IPS DF 6.9 (cell line): ENCODE measurements at regions not wholly inside any gene's neighbourhood (a gene's known extent, or its start where the extent isn't known, plus 50 kb on each side); places are given as distances from the start of the nearest gene placed in this dataset.

Experiments
- DNase-seq: peaks from one replicate; pipeline ENCODE4 v3.0.0-alpha.2; 2013; ENCODE audit warnings: low read depth, low spot score
- H3K27ac ChIP-seq: one replicate; pipeline ENCODE4 v1.5.1; 2013; ENCODE audit warnings: low read length, control low read depth
- H3K27me3 ChIP-seq: 2 replicates; pipeline ENCODE4 v1.6.1; 2013; ENCODE audit warnings: mild to moderate bottlenecking, low read length; ENCODE audit not compliant: control insufficient read depth, insufficient read depth
- H3K36me3 ChIP-seq: 2 replicates; pipeline ENCODE4 v1.6.1; 2013; ENCODE audit warnings: low read length; ENCODE audit not compliant: control insufficient read depth, insufficient read depth
- H3K4me1 ChIP-seq: 2 replicates; pipeline ENCODE4 v1.6.1; 2013; ENCODE audit warnings: low read length; ENCODE audit not compliant: control insufficient read depth, insufficient read depth
- H3K4me3 ChIP-seq: 2 replicates; pipeline ENCODE4 v1.5.1; 2013; ENCODE audit warnings: mild to moderate bottlenecking, low read length
- H3K9me3 ChIP-seq: 2 replicates; pipeline ENCODE4 v1.6.1; 2013; ENCODE audit warnings: low read length, inconsistent platforms; ENCODE audit not compliant: control insufficient read depth, insufficient read depth
- WGBS: extraction: QIAGEN DNeasy Blood & Tissue Kit; methylation state at CpG from one replicate; pipeline ENCODE4 v1.1.7; 2013; ENCODE audit warnings: mixed read lengths, missing lambda C conversion rate; ENCODE audit not compliant: insufficient read length, insufficient coverage; 5-methylcytosine and 5-hydroxymethylcytosine counted together

DNA sequence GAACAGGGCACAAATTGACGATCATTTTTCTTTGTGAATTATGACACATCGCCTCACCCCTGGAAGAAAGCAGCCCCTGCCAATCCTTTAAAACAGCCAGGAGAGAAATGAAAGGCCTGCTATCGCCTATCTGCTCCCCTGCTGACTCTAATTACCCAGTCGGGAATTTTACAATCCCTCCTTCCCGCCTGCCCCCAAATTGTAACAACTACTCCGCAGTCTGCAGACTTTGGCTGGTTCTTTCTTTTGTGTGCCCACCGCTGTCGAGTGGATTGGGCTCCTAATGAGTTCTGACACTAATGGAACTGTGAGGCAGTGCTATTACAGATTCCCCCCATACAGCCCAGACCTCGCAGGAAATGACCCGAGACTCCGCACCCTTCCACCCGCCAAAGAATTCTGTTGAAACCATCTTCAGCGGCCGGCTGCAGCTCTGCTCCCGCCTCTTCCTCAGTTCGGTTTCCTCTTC is 281.2 kb upstream of the PARD3B start:
- no CpG with 5 or more reads among the region's 16 CpGs for WGBS
- no peak overlapping the region for H3K4me3 ChIP-seq
- peaks cover 2% of the 10 kb centered on the region; the same call in 1 of the 2 replicates for H3K4me1 ChIP-seq
- no peaks in the 10 kb centered on the region for H3K27me3 ChIP-seq
- H3K9me3 ChIP-seq: no peaks in the 10 kb centered on the region
- H3K27ac ChIP-seq: no peak overlapping the region
- no peaks in the 10 kb centered on the region for H3K36me3 ChIP-seq
- no peak for DNase-seq

DNA sequence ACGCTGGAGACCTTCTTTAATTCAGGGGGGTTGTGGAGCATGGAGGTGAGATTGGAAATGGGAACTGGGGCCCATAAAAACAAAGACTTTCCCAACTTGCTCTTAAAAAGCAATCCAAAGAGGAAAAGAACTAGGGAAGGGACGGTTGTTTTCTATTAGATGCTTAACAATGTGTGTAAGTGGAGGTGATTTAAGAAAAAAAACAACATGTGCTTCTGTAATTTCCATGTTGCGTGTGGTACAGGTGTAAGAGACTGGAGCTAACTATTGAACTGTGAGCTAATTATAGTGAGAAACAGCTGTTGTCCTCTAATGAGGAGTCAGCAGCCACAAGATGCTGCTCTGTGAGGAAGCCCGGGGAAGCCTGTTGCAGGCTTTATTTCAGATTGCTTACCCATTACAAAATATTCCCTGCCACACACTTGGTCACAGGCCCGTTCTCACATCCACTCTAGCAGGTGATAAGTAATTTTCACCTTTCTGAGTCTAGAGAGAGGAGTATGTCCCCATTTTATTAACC is 280.6 kb upstream of the PARD3B start:
- Histone ChIP-seq H3K4me3 (no peak overlapping the region), H3K27ac (no peak overlapping the region), H3K4me1 (peaks cover 2% of the 10 kb centered on the region; the same call in 1 of the 2 replicates), H3K36me3 (no peaks in the 10 kb centered on the region), H3K9me3 (no peaks in the 10 kb centered on the region), H3K27me3 (no peaks in the 10 kb centered on the region)
- DNase-seq: no peak
- no CpG with 5 or more reads among the region's 5 CpGs for WGBS

DNA sequence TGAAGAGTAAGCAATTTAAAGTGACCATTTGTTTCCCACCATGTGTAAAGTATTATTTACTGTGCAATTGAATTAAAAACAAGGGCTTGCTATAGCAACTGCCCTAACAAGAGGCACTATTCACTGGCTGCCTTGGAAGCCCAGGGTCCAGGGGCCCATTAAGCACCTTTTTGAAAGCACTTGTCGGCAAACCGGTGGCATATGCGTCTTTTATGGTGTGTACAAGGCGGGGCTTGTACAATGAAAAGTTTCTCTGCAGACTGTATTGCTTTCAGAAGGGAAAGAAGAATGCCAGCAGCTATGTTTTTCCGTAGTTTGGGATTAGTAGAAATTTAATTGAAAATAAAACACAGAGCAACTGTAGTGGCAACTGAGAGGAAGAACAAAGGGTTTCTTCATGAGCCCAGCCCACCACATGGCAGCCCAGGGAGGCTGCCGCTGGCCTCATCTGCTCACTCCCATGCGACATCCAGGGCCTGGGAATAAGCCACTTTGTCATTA is 279.5 kb upstream of the PARD3B start:
- WGBS: no CpG with 5 or more reads among the region's 7 CpGs
- Histone ChIP-seq H3K27ac (no peak overlapping the region), H3K9me3 (no peaks in the 10 kb centered on the region), H3K4me1 (no peaks in the 10 kb centered on the region), H3K36me3 (no peaks in the 10 kb centered on the region), H3K27me3 (no peaks in the 10 kb centered on the region), H3K4me3 (no peak overlapping the region)
- no peak for DNase-seq

DNA sequence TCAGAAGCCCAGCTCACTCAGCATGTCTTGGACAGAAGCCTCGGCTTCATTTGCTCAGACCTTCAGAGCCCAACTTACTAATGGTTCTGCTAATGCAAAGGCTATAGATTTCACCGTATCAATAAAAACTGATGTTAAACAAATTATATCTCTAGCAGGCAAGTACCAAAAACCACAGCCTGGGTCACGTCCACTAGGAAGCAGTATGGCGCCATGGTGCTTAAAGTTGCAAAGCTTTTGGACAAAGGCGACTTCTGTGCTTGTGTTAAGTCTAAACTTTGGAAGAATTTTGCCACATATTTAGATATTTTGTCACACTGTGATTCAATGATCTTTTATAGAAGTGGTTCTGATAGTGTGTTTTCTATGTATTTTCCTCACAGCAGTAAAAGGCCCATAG is 276.8 kb upstream of the PARD3B start:
- Histone ChIP-seq H3K4me1 (peaks cover 3% of the 10 kb centered on the region; the same call in 1 of the 2 replicates), H3K9me3 (no peaks in the 10 kb centered on the region), H3K4me3 (no peak overlapping the region), H3K27me3 (no peaks in the 10 kb centered on the region), H3K27ac (no peak overlapping the region), H3K36me3 (no peaks in the 10 kb centered on the region)
- no peak for DNase-seq
- WGBS: no CpG with 5 or more reads among the region's 5 CpGs

DNA sequence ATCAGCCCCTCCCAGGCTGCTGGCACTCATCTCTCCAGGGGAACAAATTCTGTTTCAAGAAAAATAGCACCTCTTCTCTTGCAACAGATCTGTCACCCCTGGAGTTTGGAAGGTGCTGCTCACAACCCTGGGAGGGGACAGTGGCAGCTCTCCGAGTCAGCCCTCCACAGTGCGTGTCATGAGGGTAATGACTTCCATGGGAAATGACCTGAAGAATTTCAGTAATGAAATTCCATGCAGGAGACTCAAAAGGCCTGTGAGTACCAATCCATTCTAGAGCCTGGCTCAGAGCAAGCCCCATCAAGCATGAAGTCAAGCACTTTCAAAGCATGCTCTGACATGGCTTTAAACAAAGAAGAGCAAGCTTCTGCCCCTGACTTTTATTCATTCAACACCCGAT is 276.3 kb upstream of the PARD3B start:
- Histone ChIP-seq H3K4me3 (no peak overlapping the region), H3K9me3 (no peaks in the 10 kb centered on the region), H3K4me1 (peaks cover 3% of the 10 kb centered on the region; the same call in 1 of the 2 replicates), H3K27me3 (no peaks in the 10 kb centered on the region), H3K27ac (no peak overlapping the region), H3K36me3 (no peaks in the 10 kb centered on the region)
- no peak for DNase-seq
- no CpG with 5 or more reads among the region's 3 CpGs for WGBS

DNA sequence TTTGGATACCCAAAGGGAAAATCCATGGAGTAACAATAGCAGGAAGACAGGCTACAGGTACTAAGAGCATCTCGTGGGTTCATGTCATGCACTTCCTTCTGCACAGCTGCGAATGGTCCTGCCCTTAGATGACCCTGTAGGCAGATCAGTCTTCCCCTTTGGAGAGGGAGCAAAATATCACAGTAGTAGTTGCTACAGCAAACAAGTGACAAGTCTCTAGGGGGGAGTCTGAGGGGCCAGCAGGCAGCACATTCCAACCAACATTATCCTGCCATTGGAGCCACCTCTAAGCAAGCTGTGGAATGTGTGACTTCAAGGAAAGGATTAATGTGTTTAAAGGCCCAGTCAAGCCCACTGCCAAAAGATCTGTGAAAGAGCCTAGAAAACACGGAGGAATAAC is 273.2 kb upstream of the PARD3B start:
- no peak for DNase-seq
- Histone ChIP-seq H3K36me3 (no peaks in the 10 kb centered on the region), H3K9me3 (no peaks in the 10 kb centered on the region), H3K27me3 (no peaks in the 10 kb centered on the region), H3K27ac (no peak overlapping the region), H3K4me3 (no peak overlapping the region), H3K4me1 (peaks cover 3% of the 10 kb centered on the region; the same call in 1 of the 2 replicates)
- WGBS: no CpG with 5 or more reads among the region's 3 CpGs

DNA sequence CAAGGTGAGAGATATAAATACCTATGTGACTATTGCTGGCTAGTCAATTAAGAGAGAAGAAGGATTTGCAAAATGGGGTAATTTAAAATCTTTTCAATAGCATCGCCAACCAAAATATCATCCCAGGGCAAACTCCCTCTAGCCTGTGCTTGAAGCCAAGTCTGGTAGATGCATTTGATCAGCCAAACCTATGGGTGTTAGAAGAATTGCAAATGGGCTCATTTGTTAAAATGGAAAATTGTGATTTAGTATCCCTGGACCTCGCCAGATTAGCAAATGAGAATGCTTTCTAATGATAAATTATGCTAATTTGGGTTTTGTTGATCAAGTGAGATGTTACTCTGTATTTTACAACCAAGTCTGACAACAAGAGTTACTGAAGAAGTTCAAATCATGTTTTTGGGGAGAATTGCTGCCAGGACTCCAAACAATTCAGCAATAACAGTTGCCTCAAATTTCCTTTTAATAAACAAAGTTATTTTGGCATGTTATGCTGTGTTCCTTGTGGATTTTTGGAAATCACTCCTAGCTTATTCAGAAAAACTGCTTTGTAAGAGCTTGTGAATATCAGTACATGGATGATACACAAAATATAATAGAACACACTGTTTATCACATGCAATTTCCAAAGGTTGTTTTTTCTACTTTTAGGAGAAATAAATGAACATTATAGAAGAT is 272.5 kb upstream of the PARD3B start:
- H3K9me3 ChIP-seq: no peaks in the 10 kb centered on the region
- H3K4me1 ChIP-seq: peaks cover 3% of the 10 kb centered on the region; the same call in 1 of the 2 replicates
- no peak overlapping the region for H3K27ac ChIP-seq
- no peak overlapping the region for H3K4me3 ChIP-seq
- WGBS: no CpG with 5 or more reads among the region's 2 CpGs
- DNase-seq: no peak
- no peaks in the 10 kb centered on the region for H3K36me3 ChIP-seq
- H3K27me3 ChIP-seq: no peaks in the 10 kb centered on the region

DNA sequence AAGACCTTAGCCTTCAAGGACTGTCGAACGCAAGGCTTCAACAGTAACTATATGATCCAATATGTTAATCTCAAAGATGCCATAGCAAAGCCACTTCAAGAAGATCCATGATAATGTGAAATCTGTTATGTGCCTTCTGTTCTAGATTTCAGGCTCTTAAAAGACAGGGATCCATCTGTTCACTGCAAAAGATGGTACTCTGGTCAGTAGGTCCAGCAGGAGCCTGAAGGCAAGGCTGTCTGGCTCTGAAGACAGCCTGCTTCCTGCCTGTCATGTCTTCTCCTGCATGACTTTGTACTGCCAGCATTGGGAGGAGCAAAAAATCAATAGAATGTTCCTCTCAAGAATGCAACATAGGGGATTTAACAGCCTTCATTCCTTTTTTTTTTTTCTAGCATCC is 270.8 kb upstream of the PARD3B start:
- H3K9me3 ChIP-seq: no peaks in the 10 kb centered on the region
- peaks cover 3% of the 10 kb centered on the region; the same call in 1 of the 2 replicates for H3K4me1 ChIP-seq
- DNase-seq: no peak
- H3K27ac ChIP-seq: no peak overlapping the region
- H3K27me3 ChIP-seq: no peaks in the 10 kb centered on the region
- WGBS: no CpG with 5 or more reads among the region's 2 CpGs
- no peaks in the 10 kb centered on the region for H3K36me3 ChIP-seq
- no peak overlapping the region for H3K4me3 ChIP-seq

DNA sequence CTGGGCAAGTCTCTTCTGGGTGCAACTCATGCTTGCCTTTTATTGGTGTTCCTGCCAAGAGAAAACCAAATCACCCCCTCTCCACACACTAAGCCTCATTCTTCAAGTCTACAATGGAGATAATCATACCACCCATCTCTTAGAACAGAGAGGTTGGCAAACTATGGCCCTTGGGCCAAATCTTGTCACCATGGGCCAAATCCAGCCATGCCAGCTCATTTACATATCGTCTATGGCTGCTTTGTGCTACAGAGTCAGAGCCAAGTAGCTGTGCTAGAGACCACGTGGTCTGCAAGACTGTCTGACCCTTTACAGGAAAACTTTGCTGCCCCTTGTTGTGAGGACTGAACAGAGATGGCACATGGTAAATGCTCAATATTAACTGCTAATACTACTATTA is 270.3 kb upstream of the PARD3B start:
- no peaks in the 10 kb centered on the region for H3K36me3 ChIP-seq
- H3K4me3 ChIP-seq: no peak overlapping the region
- peaks cover 3% of the 10 kb centered on the region; the same call in 1 of the 2 replicates for H3K4me1 ChIP-seq
- no peak overlapping the region for H3K27ac ChIP-seq
- H3K27me3 ChIP-seq: no peaks in the 10 kb centered on the region
- H3K9me3 ChIP-seq: no peaks in the 10 kb centered on the region
- DNase-seq: no peak
- WGBS: no CpG with 5 or more reads among the region's 2 CpGs

DNA sequence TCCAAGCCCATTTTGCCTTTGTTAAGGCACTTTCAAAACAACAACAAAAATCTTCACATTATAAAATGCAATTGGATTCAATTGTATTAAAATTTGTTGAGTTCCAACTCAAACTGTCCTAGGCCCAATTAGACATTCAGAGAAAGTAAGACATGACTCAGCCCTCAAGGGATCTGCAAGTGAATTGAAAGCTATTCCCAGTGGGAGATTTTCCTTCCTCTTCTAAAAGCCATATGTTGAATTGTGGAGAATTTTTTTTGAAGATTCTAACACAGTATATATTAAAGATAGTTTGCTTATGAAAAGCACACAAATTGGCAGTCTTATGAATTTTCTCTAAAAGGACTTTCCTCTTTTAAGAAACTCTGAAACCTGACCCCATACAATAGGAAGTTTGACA is 268.0 kb upstream of the PARD3B start:
- no peak for DNase-seq
- H3K27ac ChIP-seq: no peak overlapping the region

DNA sequence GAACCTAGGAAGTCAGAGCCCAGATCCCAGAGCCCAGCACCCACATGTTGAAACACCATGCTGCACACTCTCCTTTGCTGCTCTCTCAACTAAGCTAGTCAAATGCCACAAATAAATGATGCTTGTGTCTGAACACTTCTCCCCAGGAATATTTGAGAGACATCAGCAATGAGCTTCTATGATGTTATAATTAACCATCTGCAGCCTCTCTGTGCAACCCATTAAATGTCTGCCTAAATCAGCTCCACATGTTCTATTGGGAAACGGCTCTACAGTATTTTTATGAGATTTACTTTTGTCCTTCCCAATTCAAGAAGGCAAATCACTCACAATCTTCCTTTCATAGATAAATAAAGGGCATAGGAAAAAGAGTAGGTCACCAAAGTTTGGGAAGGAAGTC is 266.8 kb upstream of the PARD3B start:
- no peaks in the 10 kb centered on the region for H3K27me3 ChIP-seq
- H3K36me3 ChIP-seq: no peaks in the 10 kb centered on the region
- H3K27ac ChIP-seq: no peak overlapping the region
- no peaks in the 10 kb centered on the region for H3K9me3 ChIP-seq
- WGBS: no CpG with 5 or more reads among the region's 1 CpG
- no peak overlapping the region for H3K4me3 ChIP-seq
- no peak for DNase-seq
- 0 out of 2 replicates have a peak, but pooled peaks cover 3% of the 10 kb centered on the region for H3K4me1 ChIP-seq

More for the DNA sequence above, 268.0 kb upstream of the PARD3B start:
- Histone ChIP-seq H3K9me3 (no peaks in the 10 kb centered on the region), H3K4me1 (peaks cover 1% of the 10 kb centered on the region; the same call in 1 of the 2 replicates), H3K27me3 (no peaks in the 10 kb centered on the region), H3K36me3 (no peaks in the 10 kb centered on the region), H3K4me3 (no peak overlapping the region)
